Right ventricle myocardium inferior (tissue), 1 donor: ENCODE measurements at regions not wholly inside any gene's neighbourhood (a gene's known extent, or its start where the extent isn't known, plus 50 kb on each side); places are given as distances from the start of the nearest gene placed in this dataset.

Experiments used
- ATAC-seq: fragments of 200-7000 bp; cut with Tn5 transposase; one replicate; pipeline ENCODE4 v1.9.1; 2020; ENCODE audit warnings: mild to moderate bottlenecking, moderate library complexity
- DNase-seq: peaks from one replicate; pipeline ENCODE4 v3.0.0; 2021; ENCODE audit errors: missing footprints
- intact Hi-C: fragments of 100-400 bp; cut with DNase I; formaldehyde crosslinking; loops from one replicate; pipeline ENCODE4 v1.11.0; 2022
- donor health status: DM: no; HTN: yes; CAD: no; lungs with severe emphysema.

DNA sequence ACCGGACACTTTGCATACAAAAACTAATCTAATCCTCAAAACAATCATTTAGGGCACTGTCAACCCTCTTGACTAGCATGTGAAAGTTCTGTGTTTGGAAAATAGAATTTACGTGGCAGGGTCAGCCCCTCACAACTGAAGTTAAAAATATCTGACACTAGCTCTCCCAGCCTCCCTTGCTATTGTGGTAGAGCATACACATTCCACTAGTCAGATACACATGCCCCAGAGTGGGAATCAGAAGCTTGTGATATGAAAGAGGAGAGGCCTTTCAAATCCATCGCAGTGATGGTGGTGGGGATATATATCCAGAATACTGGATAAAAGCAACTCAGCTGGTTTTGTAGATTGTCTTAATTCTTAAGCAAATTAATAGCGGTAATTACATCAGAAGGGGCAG is 205.7 kb upstream of the IL15 start:
- intact Hi-C loops = no loop called here
- no peak for DNase-seq
- no peak for ATAC-seq

- intact Hi-C loops = no loop called here
- ATAC-seq (no peak), DNase-seq (no peak)
Observed at GRCh38 chr4:141432000-141432712, 204.2 kb upstream of the IL15 start.

DNA sequence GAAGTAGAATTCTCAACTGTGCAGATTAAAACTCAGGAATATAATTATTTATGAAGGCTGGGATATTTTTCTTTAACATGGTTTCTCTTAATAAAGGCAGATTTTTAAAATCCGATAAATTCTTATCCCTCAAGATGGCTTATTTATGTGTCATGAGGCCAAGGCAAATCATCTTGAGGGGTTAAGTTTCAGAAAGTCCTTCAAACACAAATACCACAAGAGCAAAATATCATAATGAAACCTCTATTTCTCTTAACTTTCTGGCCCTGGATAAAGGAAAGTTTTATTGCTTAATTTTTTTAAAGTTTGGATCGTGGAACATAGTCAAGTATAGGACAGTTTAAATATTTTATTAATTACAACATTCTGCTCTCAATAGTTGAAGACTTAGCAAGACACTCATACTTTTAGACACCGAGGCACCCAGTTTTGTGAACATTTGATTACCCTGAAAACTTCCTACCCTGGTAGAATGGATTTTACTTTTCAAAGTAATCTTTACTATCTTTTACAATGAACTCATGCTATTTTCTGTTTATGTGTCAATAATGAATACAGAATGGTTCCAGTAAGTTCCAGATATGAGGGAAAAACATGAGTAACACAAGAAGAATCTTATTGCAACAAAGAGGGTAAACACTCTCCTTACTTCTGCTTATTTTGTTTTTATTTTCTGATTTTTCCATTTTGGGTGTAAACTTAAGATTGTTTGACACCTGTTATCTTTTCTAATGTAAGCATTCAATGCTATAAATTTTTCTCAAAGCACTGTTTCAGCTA is 200.7 kb upstream of the IL15 start:
- intact Hi-C loops = no loop called here
- DNase-seq (no peak), ATAC-seq (no peak)

GRCh38 chr4:141439223-141439622 is 197.2 kb upstream of the IL15 start:
- intact Hi-C loops = no loop called here
- no peak for DNase-seq

GRCh38 chr4:141447761-141448160 is 188.6 kb upstream of the IL15 start:
- DNase-seq (no peak), ATAC-seq (no peak)
- intact Hi-C loops = no loop called here

More at GRCh38 chr4:141439223-141439622, 197.2 kb upstream of the IL15 start:
- ATAC-seq = no peak

- DNase-seq = no peak
- ATAC-seq = no peak
Observed at GRCh38 chr4:141448490-141448889, 187.9 kb upstream of the IL15 start.

GRCh38 chr4:141449927-141450326 is 186.5 kb upstream of the IL15 start:
- ATAC-seq (no peak), DNase-seq (no peak)
- intact Hi-C loops = no loop called here

More at GRCh38 chr4:141448490-141448889, 187.9 kb upstream of the IL15 start:
- intact Hi-C loops = no loop called here

DNA sequence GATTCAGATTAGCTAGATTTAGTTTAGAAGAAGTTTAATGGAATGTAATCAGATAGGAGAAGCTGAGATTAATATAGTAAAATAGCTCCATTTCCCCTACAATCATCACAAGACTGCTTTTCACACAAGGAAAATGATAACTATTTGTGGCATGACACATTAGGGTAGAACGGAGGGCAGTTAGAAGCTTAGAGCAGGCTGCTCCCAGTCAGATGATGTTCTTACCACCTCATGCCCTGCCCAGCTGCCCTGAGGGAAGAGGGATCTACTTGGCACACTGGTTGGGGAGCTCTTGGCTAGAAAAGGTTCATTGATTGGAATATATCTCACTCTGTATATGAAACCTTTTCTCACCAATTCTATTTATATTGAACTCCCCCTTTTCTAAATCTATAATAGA is 180.7 kb upstream of the IL15 start:
- ATAC-seq (no peak), DNase-seq (no peak)
- intact Hi-C loops = no loop called here

GRCh38 chr4:141457653-141458052 is 178.7 kb upstream of the IL15 start:
- no peak for ATAC-seq

DNA sequence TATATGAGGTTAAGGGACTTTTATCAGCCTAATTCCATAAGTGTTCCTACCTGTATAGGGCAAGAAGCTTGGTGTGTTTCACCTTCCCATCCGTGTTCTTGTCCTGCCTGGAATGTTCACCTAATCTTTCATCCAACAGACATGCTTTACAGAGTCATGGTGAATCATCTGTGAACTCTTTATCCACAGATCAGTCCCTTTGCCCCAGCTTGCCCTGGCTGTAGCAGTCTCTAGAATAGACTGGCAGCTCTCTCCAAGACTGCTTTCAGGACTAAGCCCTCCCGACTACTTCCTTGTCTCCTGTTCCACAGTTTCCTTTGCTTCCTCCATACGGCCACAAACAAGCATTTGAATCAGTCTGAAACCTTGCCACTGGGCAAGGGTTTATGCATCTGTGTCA is 177.9 kb upstream of the IL15 start:
- intact Hi-C loops = no loop called here
- ATAC-seq (no peak), DNase-seq (no peak)

More at GRCh38 chr4:141457653-141458052, 178.7 kb upstream of the IL15 start:
- DNase-seq = no peak
- intact Hi-C loops = no loop called here

DNA sequence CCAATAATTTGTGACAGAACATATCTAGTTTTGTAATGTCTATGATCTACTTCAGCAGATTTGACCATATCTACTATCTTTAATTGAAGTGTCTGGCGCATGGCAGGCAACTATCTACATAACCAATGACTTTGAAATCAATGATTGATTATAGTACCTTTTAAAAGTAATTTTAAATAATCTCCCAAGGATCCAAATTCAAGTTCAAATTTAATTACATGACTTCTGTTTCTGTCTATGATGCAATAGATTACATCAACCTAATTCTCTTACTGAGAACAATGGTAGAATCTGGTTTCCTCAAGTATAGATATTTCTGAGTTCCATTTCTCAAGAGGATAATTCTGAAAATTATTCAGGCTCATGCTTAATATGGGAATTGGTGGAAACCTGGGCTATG is 177.4 kb upstream of the IL15 start:
- DNase-seq (no peak), ATAC-seq (no peak)
- intact Hi-C loops = no loop called here

GRCh38 chr4:141462361-141462760 is 174.0 kb upstream of the IL15 start:
- DNase-seq = no peak
- intact Hi-C loops = no loop called here
- no peak for ATAC-seq

DNA sequence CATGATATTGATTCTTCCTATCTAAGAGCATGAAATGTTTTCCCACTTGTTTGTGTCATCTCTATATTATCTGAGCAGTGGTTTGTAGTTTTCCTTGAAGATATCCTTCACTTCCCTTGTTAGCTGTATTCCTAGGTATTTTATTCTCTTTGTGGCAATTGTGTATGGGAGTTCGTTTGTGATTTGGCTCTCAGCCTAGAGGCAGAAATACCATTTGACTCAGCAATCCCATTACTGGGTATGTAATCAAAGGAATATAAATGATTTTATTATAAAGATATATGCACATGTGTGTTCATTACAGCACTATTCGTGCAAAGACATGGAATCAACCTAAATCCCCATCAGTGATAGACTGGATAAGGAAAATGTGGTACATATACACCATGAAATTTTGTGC is 172.7 kb upstream of the IL15 start:
- DNase-seq (no peak), ATAC-seq (no peak)
- intact Hi-C loops = no loop called here

DNA sequence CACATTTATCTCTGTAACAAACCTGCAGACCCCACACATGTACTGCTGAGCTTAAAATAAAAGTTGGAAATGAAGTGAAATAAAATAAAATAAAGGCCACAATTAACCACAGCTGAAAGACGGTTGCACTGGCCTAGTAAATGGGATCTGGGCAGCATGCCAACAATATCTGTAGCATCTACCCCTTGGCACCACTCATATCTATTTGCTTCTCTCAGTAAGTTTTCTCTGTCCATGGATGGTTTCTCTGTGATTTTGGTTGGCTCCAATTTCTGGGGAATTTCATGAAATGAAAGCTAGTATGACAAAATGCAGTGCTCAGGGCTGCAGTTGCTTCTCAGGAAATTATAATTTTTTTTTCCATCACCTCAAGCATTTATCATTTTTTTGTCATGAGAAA is 172.0 kb upstream of the IL15 start:
- ATAC-seq = no peak
- intact Hi-C loops = no loop called here
- no peak for DNase-seq

DNA sequence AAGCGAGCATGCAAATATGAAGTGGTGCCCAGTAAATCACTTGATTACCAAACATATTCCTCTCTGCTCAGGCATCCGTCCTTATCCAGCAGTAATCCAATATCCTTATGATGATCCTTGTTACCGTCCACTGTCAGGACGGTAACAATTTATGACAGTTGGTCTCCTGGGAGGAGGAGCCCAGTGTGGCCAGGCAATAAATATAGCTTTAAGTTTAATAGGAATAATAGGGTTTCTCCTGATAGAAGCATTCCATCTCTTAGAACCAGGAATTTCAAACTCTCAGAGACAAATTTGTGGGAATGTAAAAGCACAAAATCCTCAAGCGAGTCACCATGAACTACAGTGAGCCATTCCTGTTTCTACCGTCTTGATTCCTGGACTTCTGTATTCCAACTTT is 171.2 kb upstream of the IL15 start:
- intact Hi-C loops = no loop called here
- ATAC-seq = no peak
- no peak for DNase-seq

DNA sequence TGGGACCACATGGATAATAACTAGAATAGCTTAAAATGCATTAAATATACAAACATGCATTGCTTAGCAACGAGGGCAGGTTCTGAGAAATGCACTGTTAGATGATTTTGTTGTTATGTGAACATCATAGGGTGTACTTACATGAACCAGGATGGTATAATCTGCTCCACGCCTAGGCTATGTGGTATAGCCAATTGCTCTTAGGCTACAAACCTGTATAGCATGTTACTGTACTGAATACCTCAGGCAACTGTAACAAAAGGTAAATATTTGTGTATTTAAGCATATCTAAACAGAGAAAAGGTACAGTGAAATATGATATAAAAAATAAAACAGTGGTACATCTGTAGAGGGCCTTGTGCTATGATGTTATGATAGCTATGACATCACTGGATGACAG is 169.2 kb upstream of the IL15 start:
- DNase-seq = no peak
- no peak for ATAC-seq
- intact Hi-C loops = no loop called here

DNA sequence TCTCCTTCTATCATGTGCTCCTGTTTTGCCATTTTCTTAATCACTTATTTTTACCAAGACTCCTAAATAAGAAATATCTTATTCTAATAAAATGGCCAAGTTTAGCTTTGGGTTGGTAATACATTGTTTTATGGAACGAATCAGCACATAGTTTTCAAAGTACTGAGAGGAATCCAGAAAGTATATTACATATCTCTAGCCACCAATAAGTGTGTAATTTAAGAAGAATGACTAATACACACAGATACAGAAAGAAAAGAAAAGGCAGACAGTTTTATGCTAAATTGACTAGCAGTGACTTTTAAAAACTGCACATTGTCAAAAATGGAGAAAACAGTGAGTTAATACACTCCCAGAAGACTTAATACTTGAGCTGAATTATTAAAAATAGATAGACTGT is 167.0 kb upstream of the IL15 start:
- DNase-seq (no peak), ATAC-seq (no peak)
- intact Hi-C loops = no loop called here

DNA sequence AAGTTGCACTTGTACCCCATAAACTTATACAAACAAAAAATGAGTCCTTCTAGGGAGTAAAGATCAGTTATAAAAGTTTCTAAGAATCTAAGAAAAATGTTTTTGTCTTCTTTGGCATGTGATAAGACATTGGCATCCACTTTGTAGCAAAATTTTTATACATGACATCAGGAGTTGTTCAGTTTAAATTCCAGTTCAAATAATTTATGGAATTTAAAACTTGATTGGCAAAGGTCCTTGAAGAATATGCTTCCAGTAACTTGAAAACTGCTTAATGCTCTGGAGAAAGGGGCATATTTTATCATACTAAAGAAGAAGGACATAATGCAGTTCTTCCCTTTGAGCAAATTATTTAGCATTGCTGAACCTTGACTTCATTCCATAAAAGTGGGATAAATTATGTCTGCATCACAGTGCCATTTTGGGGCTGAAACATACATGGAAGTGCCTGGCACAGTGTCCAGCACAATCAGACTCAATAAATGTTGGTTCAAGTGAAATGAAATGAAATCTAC is 163.3 kb upstream of the IL15 start:
- DNase-seq (no peak), ATAC-seq (no peak)
- intact Hi-C loops = no loop called here

- DNase-seq = no peak
- ATAC-seq = no peak
Observed at GRCh38 chr4:141473952-141474351, 162.4 kb upstream of the IL15 start.

DNA sequence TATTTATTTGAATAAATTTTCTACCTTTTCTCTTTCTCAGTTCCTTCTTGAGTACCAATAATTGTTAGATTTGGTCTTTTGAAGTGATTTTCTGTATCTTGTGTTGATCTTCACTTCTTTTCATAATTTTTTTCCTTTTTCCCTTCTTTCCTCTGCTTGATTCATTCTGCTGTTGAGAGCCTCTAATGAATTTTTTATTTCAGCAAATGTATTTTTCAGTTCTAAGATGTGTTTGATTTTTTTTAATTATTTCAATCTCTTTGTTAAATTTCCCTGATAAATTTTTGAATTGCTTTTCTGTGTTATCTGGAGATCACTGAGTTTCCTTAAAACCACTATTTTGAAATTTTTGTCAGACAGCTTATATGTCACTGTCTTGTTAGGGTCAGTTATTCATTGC is 155.4 kb upstream of the IL15 start:
- no peak for ATAC-seq
- DNase-seq = no peak
- intact Hi-C loops = no loop called here

More at GRCh38 chr4:141473952-141474351, 162.4 kb upstream of the IL15 start:
- intact Hi-C loops = no loop called here
